ENCODE measurements at regions not wholly inside any gene's neighbourhood (a gene's known extent, or its start where the extent isn't known, plus 50 kb on each side); places are given as distances from the start of the nearest gene placed in this dataset.

GRCh38 chr18:22882084-22882483 is 51.0 kb upstream of the RBBP8 start:
- TF ChIP-seq EZH2phosphoT487 (IDR thresholded peaks at IDR 0.05; ENCODE audit: low read length) (no peak), CTCF (IDR thresholded peaks at IDR 0.05; ENCODE audit: low read length) (no peak)

All from MM.1S (cell line).